DLD1 (cell line): ENCODE measurements at regions not wholly inside any gene's neighbourhood (a gene's known extent, or its start where the extent isn't known, plus 50 kb on each side); places are given as distances from the start of the nearest gene placed in this dataset.
"Not testable (repeated sequence)": the region's sequence is repeated elsewhere in the genome, so short reads cannot be mapped to it uniquely, and the experiment has no call there.

Experiments used
- in situ Hi-C: cut with HindIII; loops from 2 replicates; pipeline ENCODE4 v1.10.0; 2017; ENCODE audit warnings: low sequenced_read_pairs

GRCh38 chr16:64736857-64737256, 385.0 kb downstream of the CDH11 start:
- in situ Hi-C loops = no loop called here

GRCh38 chr16:64731891-64732290, 390.0 kb downstream of the CDH11 start:
- in situ Hi-C loops = no loop called here

DNA sequence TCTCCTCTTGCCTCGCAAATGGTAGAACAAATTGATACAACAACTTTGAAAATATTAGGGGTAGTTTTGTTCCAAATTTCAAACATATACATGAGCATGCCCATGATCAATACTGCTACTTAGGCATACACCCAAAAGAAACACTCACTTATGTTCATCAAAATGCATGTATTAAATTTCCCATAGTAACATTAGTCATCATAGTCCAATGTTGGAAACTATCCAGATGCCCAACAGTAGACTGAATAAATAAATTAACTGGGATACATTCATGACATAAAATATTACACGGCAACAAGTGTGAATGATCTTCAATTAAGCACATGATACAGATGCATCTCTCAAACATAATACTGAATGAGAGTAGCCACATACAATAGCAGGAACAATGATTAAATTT, 391.6 kb downstream of the CDH11 start:
- in situ Hi-C loops = no loop called here

GRCh38 chr16:64724339-64724738, 397.5 kb downstream of the CDH11 start:
- in situ Hi-C loops = no loop called here

GRCh38 chr16:64718486-64718885, 403.4 kb downstream of the CDH11 start:
- in situ Hi-C loops = no loop called here

- in situ Hi-C loops = no loop called here
These were observed 404.0 kb downstream of the CDH11 start for GRCh38 chr16:64717871-64718270.

GRCh38 chr16:64715624-64716023, 406.2 kb downstream of the CDH11 start:
- in situ Hi-C loops = no loop called here

- in situ Hi-C loops = no loop called here
These were observed 409.8 kb downstream of the CDH11 start for GRCh38 chr16:64712026-64712425.

- in situ Hi-C loops = no loop called here
These were observed 410.3 kb downstream of the CDH11 start for GRCh38 chr16:64711596-64711995.

GRCh38 chr16:64711026-64711425, 410.8 kb downstream of the CDH11 start:
- in situ Hi-C loops = no loop called here

GRCh38 chr16:64705443-64705842, 416.4 kb downstream of the CDH11 start:
- in situ Hi-C loops = no loop called here

- in situ Hi-C loops = no loop called here
These were observed 417.5 kb downstream of the CDH11 start for GRCh38 chr16:64704386-64704785.

GRCh38 chr16:64702415-64702814, 419.4 kb downstream of the CDH11 start:
- in situ Hi-C loops = no loop called here

DNA sequence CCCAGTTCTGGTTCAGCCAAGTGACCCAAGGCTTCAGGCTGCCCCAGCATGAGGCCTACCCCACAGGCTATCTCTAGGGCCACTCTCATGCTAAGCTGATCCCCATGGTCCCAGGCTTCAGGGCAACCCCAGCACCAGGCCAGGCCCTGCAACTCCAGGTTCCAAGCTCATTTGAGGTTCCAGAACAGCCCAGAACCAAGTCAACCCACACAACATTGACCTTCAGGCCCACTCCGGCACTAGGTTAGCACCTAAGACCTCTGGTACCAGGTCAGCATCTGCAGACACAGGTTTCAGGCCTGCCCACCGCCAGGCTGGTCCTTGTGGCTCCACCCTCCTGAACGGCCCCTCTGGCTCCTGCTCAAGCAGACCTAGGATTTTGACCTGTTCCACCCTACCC, 421.2 kb downstream of the CDH11 start:
- in situ Hi-C loops = no loop called here

- in situ Hi-C loops = no loop called here
These were observed 425.0 kb downstream of the CDH11 start for GRCh38 chr16:64696866-64697265.

GRCh38 chr16:64695684-64696083, 426.2 kb downstream of the CDH11 start:
- in situ Hi-C loops = no loop called here

GRCh38 chr16:64693946-64694345, 427.9 kb downstream of the CDH11 start:
- in situ Hi-C loops = no loop called here

- in situ Hi-C loops = no loop called here
These were observed 434.1 kb downstream of the CDH11 start for GRCh38 chr16:64687786-64688185.

DNA sequence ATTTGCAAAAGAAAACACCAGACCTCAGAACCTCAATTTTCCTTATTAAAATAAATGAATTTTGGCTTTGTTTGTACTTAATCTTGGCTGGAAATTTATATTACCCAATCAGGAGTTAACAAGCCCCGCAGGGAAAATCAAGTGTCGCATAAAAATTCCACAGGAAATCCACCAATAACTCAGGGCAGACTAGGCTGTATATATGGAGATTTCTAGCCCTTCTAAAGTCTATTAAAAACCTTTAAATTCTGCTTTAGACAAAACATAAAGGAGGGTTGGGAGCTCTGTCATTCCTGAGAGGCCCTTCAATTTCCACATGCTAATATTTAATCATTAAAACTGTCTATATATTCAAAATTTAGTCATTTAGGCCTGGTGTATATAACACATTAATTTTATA, 434.7 kb downstream of the CDH11 start:
- in situ Hi-C loops = no loop called here

DNA sequence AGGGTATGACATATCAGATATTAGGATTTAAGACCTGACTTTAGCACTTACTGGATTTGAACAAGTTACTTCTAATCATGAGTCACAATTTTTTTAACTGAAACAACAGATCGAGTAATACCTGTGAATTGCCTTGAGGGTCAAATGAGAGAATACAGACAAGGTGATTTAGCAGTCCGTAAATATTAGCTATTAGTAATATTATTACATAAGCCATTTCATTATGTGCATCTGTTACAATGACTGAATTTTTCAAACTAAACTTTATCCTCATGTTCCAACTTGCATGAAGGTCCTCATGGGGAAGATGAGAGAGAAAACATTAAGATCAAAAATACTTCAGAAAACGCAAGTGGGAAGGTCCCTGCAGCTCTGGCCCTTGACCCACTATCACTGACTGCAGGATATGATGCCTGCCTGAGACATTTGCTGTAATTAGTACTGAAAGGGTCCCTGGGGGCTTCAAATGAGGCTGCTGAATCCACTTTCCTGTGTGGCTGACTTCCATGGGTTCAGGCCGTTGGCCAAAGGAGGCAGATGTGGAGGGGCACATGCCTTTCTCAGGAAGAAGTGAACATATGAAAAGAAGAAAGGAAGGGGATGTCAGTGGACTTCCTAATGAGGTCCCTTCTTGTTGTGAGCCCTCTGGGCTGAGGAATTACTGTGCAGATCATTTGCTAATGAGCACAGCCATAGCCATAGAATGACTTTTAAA, 441.7 kb downstream of the CDH11 start:
- in situ Hi-C loops = no loop called here

- in situ Hi-C loops = no loop called here
These were observed 452.3 kb downstream of the CDH11 start for GRCh38 chr16:64669573-64669972.

DNA sequence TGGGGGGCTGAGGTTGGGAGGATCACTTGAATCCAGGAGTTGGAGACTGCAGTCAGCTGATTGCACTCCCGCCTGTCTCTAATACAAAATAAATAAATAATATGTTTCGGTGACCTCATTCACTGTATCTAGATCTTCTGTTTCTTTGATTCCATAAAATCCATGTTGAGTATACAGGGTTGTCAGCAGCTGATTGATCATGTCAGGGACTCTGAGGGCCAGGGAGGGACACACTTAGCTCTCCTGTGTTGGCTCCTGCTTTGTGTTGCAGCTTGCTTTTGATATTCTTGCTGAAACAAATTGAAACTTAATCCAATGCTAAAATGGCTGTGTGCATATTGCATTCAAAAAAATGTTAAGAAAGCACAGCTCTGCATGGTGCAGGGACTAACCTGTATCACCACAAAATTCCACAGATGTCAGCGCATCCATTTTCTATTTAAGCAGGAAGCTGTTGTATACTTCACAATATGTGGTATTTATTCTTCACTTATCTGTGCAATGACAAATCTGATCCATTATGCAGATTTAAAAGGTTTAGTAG, 454.5 kb downstream of the CDH11 start:
- in situ Hi-C loops = no loop called here

- in situ Hi-C loops = not testable (repeated sequence)
These were observed 459.6 kb downstream of the CDH11 start for GRCh38 chr16:64662312-64662711.
